ENCODE measurements at regions not wholly inside any gene's neighbourhood (a gene's known extent, or its start where the extent isn't known, plus 50 kb on each side); places are given as distances from the start of the nearest gene placed in this dataset.

- no peak for DNase-seq (ENCODE audit: low read depth)
Measured at GRCh38 chr14:54129850-54130640, 173.4 kb upstream of the BMP4 start.

DNA sequence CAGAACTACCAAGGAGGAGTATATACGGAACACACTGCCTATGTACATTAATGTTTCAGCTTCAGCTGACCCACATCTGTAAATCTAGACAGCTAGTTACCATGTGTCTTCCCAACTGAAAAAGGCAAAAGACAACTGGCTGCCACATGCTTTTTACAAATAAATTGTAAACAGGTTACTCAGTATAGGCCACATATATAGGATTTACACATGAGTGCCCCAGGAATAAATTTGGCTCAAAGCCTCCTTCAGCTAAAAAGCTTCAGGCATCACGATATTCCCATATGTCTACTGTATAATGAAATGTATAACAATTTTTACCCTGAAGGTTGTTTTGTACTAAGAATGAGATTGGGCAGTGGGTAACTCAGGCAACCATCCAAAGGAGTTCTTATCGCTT, 175.9 kb upstream of the BMP4 start:
- no peak for DNase-seq (ENCODE audit: low read depth)

- no peak for DNase-seq (ENCODE audit: low read depth)
Measured at GRCh38 chr14:54133896-54134295, 177.3 kb upstream of the BMP4 start.

DNA sequence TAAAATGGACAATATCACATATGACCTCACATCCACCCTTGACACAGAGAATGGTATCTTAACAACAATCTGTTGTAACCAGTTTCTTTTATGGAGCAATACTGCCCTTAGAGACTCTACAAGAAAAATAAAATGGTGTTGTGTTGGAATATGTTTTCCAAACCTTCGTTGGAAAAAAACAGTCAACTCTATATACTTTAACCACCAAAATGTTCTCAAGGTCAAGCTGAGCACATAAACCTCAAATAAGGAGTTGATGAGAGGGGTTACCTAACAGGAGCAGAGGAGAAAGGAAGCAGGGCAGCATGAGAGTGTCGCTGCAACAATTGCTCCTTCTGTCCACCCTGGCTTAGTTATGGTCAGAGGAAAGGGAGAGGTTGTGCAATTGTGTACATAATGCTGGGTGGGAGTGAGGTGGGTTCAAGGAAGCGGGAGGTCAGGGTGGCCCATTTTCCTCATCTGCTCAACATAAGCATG, 179.2 kb upstream of the BMP4 start:
- no peak for DNase-seq (ENCODE audit: low read depth)

DNA sequence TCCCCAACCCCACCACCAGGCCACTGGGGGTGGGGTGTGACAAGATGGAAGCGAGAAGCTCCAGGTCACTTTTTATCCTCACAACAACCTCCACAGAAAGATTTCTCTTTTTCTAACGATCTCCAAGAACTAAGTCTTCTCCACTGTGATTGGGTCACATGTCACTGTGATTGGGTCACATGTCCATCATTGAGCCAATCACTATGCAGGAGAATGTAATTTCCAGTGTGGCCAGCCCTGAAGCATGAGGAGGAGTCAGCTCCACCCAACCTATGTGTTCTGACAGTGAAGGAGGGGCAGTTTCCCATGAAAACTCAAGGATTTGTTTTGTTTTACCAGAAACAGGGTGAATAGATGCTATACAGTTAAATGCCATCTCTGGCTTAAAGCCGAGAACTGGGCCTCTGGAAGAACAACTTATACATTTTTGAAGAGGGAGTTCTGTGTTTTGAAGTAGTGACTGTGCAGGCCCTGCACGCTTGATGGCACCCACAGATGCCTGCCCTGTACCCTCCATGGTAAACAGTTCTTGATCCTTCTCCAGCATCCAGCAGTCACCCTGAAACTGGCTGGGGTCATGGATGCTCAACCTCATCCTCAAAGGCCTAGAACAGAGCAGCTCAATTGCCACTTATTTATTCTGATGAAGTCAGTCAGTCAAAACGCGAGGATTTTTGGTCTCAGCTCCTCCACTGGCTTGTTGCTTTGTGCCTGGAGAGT, 180.4 kb upstream of the BMP4 start:
- no peak for DNase-seq (ENCODE audit: low read depth)

DNA sequence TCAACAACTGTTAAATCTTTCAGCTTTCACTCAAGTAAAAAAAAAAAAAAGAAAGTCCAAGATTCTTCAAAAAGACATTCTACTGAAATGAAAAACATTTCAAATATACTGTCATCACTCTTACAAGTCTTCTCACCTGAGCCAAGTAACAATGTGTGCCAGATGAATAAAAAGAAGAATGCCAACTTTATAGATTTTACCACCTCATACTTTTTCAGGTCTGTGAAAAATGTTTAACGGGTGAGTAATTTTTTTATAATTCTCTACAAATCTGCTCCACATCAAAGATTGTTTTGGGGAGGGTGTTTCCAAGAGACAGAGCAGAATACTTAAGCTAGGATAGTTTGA, 181.0 kb upstream of the BMP4 start:
- DNase-seq (ENCODE audit: low read depth) = no peak

GRCh38 chr14:54138024-54138353, 181.4 kb upstream of the BMP4 start:
- no peak for DNase-seq (ENCODE audit: low read depth)

DNA sequence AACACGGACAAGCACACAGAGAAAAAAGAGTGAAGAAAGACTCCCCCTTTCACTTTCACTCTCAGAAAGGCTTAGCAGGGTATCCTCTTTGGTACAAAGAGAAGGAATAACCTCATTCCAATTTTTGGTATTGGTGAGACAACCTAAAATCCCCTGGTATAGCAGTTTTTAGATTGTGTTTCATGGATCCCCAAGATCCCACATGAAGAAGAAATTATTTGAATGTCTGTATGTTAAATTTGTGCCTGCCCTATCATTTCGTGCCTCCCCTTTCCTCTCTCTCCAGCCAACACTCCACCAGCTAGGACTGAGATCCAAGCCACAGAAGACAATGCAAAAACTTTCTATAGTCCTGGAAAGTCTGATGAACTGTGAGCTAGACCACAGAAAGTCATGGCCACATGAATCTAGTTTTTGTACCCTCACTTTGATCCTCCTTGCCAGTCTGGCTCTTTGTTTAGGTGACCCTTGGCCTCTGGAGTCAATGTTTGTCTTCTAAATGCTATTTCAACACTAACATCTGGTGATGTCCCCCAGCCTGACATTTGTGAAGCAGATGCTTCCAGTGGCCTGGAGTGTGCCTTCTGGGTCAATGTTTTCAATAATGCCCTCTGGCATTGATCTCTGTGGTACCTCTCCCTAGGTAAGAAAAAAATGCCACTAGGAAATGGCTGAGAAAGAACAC, 181.9 kb upstream of the BMP4 start:
- no peak for DNase-seq (ENCODE audit: low read depth)

DNA sequence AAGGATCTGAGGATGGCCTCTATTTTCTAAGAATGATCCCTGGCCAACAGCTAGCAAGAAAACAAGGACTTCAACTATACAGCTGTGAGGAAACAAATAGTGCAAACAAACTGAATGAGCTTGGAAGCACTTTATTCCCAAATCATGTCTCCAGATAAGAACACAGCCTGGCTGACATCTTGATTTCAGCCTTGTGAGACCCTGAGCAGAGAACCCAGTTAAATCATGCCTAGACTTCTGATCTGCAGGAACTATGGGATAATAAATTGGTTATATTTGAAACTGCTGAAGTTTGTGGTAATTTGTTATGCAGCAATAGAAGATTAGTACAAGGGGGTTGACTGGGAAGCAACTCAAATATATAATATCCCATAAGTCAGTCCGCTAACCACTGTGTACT, 183.9 kb upstream of the BMP4 start:
- no peak for DNase-seq (ENCODE audit: low read depth)

DNA sequence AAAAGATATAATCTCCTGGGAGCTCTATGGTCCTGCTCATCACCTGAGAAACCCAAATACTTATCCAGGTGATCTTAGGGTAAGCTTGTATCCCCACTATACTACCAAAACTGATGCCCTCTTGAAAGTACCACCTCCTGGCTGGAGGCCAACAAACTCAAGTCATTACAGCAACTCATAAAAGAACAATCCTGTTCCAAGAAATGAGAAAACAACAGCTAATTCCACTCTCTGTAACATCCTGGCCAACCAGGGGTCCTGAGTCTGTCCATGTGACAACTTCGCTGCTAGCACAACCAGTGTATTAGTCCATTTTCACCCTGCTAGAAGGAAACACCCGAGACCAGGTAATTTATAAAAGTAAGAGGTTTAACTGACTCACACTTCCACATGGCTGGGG, 190.0 kb upstream of the BMP4 start:
- no peak for DNase-seq (ENCODE audit: low read depth)

- DNase-seq (ENCODE audit: low read depth) = no peak
Measured at GRCh38 chr14:54147282-54147681, 190.7 kb upstream of the BMP4 start.

DNA sequence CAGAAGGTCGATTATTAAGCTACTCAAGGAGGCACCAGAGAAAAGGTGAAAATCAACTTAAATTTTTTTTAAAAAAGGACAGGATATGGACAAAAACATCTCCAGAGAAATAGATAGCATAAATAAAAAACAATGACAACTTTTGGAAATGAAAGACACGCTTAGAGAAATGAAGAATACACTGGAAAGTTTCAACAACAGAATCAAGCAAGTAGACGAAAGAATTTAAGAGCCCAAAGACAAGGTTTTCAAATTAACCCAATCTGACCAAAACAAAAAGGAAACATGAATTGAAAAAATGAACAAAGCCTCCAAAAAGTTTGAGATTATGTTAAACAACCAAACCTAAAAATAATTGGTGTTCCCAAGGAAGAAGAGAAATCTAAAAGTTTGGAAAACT, 191.1 kb upstream of the BMP4 start:
- DNase-seq (ENCODE audit: low read depth) = no peak

DNA sequence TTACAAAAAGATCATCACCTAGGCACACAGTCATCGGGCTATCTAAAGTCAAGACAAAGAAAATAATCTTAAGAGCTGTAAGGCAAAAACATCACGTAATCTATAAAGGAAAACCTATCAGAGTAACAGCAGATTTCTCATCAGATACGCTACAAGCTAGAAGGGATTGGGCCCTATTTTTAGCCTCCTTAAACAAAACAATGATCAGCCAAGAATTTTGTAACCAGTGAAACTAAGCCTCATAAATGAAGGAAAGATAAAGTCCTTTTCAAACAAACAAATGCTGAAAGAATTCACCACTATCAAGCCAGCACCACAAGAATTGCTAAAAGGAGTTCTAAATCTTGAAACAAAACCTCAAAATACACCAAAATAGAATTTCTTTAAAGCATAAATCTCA, 191.6 kb upstream of the BMP4 start:
- DNase-seq (ENCODE audit: low read depth) = no peak

GRCh38 chr14:54152351-54152750, 195.7 kb upstream of the BMP4 start:
- no peak for DNase-seq (ENCODE audit: low read depth)

DNA sequence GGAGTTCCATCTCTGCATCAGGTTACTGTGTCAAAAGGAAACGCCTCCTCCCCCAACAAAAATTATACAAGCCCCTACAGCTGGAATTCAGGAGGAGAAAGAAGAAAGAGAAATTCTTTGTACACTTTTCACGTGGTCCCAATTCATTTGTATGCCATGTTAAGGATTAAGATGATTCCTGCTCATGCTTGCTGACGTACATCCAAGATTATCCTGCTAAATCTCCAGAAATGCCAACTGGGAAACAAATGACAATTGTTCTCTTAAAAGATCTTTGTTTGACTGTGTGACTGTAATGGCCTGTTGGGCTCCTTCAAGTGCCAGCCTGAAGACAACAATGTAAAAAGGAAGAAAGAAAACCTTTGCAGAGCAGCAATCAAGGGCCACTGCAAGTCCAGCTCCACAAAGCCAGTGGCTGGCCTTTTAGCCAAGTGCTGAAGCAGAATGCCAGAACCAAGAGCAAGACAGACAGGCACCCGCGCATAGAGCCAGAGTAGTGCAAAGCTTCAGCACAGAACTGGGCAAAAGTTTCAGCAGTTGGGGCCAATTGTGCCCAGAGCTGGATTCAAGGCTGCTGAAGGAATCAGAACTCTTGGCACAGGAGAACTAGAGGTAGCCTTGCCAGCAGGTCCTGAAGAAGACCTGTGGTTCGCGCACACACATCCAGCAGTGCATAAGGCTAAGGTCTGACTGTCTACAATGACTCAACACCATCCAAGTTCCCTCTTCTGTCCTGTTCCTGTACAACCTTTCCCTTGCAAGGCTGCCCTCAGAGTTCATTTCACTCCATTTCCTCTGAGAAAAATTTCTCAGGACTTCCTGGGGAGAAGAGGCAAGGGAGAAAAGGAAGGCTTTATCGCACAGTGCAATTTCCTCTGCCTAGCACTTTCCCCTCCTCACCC, 209.7 kb upstream of the BMP4 start:
- DNase-seq (ENCODE audit: low read depth) = no peak

DNA sequence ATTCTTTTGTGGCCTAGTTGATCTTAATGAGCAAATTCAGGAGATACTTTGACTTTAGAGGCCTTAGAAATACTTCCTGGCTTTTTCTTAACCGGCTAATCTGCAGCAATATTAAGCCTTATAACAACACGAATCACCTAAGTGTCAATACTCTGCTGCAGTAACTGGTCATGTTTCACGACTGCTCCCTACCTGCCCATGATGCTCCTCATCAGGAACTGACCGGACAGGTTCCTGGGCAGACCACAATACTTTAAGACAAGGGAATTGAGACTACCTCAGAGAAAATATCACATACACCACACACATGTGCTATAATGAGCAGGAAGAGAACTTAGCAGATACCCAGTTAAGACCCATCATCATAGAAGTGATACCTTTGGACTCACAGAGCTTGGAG, 211.9 kb upstream of the BMP4 start:
- DNase-seq (ENCODE audit: low read depth) = no peak

GRCh38 chr14:54169254-54169924, 212.8 kb upstream of the BMP4 start:
- DNase-seq (ENCODE audit: low read depth) = no peak

- DNase-seq (ENCODE audit: low read depth) = no peak
Measured at GRCh38 chr14:54170301-54170700, 213.7 kb upstream of the BMP4 start.

GRCh38 chr14:54172114-54172513, 215.5 kb upstream of the BMP4 start:
- DNase-seq (ENCODE audit: low read depth) = no peak

DNA sequence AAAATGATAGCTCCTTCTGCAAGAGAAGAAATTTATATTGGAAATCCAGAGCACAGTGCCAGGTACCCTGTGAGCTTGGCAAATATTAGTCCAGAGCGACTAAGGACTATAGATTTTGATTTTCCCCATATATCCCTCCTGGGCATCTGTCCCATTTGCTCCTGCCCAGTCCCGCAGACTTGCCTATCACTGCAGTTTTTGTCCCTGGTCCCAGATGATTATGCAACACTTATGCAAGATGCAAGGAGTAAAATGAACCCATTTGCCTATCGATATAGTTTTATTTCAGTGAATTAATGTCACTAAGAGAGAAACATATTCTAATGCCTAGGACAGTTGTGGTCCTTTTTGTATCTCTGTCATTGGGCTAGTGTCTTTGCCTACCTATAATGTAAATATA, 215.9 kb upstream of the BMP4 start:
- DNase-seq (ENCODE audit: low read depth) = no peak

GRCh38 chr14:54173802-54174201, 217.2 kb upstream of the BMP4 start:
- DNase-seq (ENCODE audit: low read depth) = no peak

DNA sequence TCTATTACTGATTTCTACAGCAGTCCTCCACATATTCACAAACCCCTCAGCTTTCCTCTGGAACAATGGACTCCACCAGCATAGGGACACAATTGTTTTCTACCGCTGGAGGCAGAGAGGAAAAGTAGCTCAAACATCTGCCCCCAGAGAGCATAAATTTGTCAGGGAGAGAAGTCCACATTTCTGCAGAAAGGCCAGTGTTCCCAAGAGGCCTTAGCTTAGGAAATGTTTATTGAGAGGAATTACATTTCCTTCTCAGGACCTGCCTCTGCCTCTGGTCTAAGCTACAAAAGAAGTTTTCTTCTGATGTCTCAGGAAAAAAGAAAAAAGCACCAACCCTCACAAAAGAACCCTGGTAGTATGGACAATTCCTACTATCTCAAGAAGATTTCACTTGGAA, 217.8 kb upstream of the BMP4 start:
- no peak for DNase-seq (ENCODE audit: low read depth)
